Mesothelial cell of epicardium (in vitro differentiated cells): ENCODE measurements at regions not wholly inside any gene's neighbourhood (a gene's known extent, or its start where the extent isn't known, plus 50 kb on each side); places are given as distances from the start of the nearest gene placed in this dataset.

ENCODE experiments used
- DNase-seq, 2 experiments: peaks; one replicate each; pipeline ENCODE4 v3.0.0; 2021; ENCODE audit warnings: low spot score in 2 of 2; ENCODE audit not compliant: unreplicated experiment in 2 of 2
- H3K27ac Mint-ChIP-seq: 2 replicates; pipeline ENCODE4 v1.8.0; 2021; ENCODE audit warnings: mixed read lengths
- H3K27me3 Mint-ChIP-seq: 2 replicates; pipeline ENCODE4 v1.8.0; 2021; ENCODE audit warnings: low read depth, mixed read lengths
- H3K36me3 Mint-ChIP-seq: 2 replicates; pipeline ENCODE4 v1.8.0; 2021; ENCODE audit warnings: mixed read lengths
- H3K4me1 Mint-ChIP-seq: 2 replicates; pipeline ENCODE4 v1.8.0; 2021; ENCODE audit warnings: mixed read lengths
- H3K4me3 Mint-ChIP-seq: 2 replicates; pipeline ENCODE4 v1.8.0; 2021; ENCODE audit warnings: mild to moderate bottlenecking, moderate library complexity, mixed read lengths
- H3K9me3 Mint-ChIP-seq: 2 replicates; pipeline ENCODE4 v1.8.0; 2021; ENCODE audit warnings: mixed read lengths
- CTCF ChIP-seq: fragments of 200-600 bp; sonication (generic); IDR thresholded peaks from one replicate; pipeline ENCODE4 v1.5.0; 2021; ENCODE audit warnings: antibody characterized with exemption; ENCODE audit not compliant: unreplicated experiment

DNA sequence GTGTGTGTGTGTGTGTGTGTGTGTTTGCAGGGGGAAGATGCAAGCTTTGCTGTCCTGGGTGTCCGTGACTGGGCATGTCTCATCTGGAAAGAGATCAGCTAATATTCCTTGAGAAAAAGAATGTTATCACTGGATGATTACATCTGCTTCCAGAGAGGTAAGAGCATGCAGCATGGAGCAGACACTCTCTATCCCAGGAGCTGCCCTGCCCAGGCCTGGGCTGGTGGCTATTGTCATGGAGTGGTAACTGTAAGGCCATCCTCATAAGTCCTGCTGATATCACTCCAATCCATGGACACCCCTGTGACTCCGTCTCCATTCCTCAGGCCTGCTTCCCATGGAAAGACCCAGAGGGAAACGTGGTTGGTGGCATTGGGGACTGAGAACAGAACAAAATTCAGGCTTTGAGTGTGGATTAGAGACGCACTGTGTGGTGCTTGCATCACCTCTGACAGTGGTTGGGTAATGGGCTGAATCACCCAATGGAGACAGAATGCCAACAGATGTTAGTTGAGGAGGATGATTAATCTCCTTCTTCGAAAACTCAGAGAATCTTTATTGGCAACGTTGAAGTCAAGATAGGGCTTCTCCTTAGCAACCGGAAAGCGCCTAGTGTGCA lies 52.0 kb upstream of the KCNIP1 start:
- H3K27ac Mint-ChIP-seq = no peak overlapping the region
- no peak for DNase-seq

GRCh38 chr5:170450061-170450669 lies 53.7 kb upstream of the KCNIP1 start:
- DNase-seq = peak in 1 of 2 experiments; percentile 31
- Mint-ChIP-seq H3K4me1 (no peaks in the 10 kb centered on the region), H3K4me3 (no peak overlapping the region), H3K27ac (no peak overlapping the region), H3K27me3 (peaks cover 40% of the 10 kb centered on the region), H3K36me3 (no peaks in the 10 kb centered on the region), H3K9me3 (peaks cover 11% of the 10 kb centered on the region)
- TF ChIP-seq CTCF = no peak

More for the DNA sequence above, 52.0 kb upstream of the KCNIP1 start:
- Mint-ChIP-seq H3K4me3 (no peak overlapping the region), H3K9me3 (peaks cover 8% of the 10 kb centered on the region), H3K4me1 (no peaks in the 10 kb centered on the region), H3K27me3 (peaks cover 46% of the 10 kb centered on the region), H3K36me3 (no peaks in the 10 kb centered on the region)
- no peak for TF ChIP-seq CTCF

- no peak for TF ChIP-seq CTCF
- H3K36me3 Mint-ChIP-seq = no peaks in the 10 kb centered on the region
- H3K4me1 Mint-ChIP-seq = no peaks in the 10 kb centered on the region
- no peak overlapping the region for H3K4me3 Mint-ChIP-seq
- H3K27ac Mint-ChIP-seq = no peak overlapping the region
- peaks cover 38% of the 10 kb centered on the region for H3K27me3 Mint-ChIP-seq
- DNase-seq = no peak
- H3K9me3 Mint-ChIP-seq = peaks cover 11% of the 10 kb centered on the region
Measured at GRCh38 chr5:170449232-170449631, 54.6 kb upstream of the KCNIP1 start.

- H3K36me3 Mint-ChIP-seq = no peaks in the 10 kb centered on the region
- peaks cover 11% of the 10 kb centered on the region for H3K9me3 Mint-ChIP-seq
- no peak for DNase-seq
- H3K27me3 Mint-ChIP-seq = peaks cover 30% of the 10 kb centered on the region
- no peak overlapping the region for H3K27ac Mint-ChIP-seq
- TF ChIP-seq CTCF = no peak
- no peak overlapping the region for H3K4me3 Mint-ChIP-seq
- H3K4me1 Mint-ChIP-seq = no peaks in the 10 kb centered on the region
Measured at GRCh38 chr5:170448221-170448620, 55.6 kb upstream of the KCNIP1 start.

GRCh38 chr5:170446365-170446764 lies 57.2 kb upstream of the KCNMB1 start:
- H3K27me3 Mint-ChIP-seq = peaks cover 15% of the 10 kb centered on the region
- no peak for DNase-seq
- H3K27ac Mint-ChIP-seq = no peak overlapping the region
- TF ChIP-seq CTCF = no peak
- H3K4me3 Mint-ChIP-seq = no peak overlapping the region
- H3K4me1 Mint-ChIP-seq = no peaks in the 10 kb centered on the region
- peaks cover 11% of the 10 kb centered on the region for H3K9me3 Mint-ChIP-seq
- H3K36me3 Mint-ChIP-seq = no peaks in the 10 kb centered on the region
